GM18873 (cell line): ENCODE measurements at regions not wholly inside any gene's neighbourhood (a gene's known extent, or its start where the extent isn't known, plus 50 kb on each side); places are given as distances from the start of the nearest gene placed in this dataset.

Experiments used
- ATAC-seq: cut with Tn5 transposase; IDR thresholded peaks from one replicate; pipeline ENCODE4 v1.9.1; 2021; ENCODE audit warnings: mild to moderate bottlenecking, moderate library complexity, moderate number of reproducible peaks; ENCODE audit not compliant: unreplicated experiment, low FRiP score

DNA sequence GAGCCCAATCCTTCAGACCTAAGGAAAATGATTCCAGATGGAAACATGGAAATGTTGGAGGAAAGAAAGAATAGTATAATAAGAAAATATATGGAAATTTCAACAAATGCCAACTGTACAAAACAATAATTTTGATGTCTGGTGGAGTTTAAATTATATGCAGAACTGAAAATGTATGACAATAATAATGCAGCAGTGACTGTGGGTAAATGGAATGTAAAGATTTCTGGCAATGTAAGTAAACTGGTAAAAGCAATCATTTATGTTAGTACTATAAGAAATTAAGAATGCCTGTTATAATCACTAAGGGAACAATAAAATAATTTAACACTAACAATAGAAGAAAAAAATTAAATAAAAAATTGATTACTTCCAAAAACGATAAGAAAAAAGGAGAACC, 89.0 kb downstream of the EDN1 start:
- ATAC-seq, result no peak

DNA sequence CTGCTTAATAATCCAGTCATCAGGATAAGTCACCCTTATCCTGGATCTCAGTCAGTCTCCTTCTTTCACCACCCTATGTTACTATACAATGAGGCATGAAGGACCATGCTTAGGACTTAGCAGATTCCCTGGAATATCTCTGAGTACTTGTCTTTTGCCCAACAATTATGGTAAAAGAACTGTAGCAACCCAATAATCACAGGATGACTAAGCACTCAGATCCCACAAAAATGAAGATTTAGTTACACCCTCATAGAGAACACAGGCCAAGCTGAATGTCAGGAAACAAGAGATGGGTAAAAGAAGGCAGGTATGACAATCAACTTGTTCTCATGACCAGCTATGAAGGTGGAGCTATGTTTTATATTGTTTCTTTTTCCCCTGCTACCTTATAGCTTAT, 91.4 kb downstream of the EDN1 start:
- ATAC-seq, result no peak

DNA sequence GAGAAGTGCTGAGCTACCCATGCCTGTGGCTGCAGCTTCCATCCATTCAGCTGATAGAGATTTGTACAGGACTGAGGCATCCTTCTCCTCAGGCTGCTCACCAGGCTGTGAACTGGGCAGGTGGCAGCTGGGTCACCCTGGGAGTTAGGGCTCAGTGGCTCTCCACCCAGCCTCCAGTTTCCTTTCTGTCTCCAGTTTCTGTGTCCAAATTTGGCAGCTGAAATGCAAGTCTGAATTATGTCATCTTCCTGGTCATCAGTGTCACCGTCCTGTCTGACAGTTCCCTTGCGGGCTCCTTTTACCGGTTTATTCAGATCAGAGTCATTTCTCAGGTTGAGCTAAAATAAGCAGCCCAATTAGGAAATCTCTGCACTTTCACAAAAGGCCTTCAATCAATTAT, 93.3 kb downstream of the EDN1 start:
- peak; percentile 86 for ATAC-seq

DNA sequence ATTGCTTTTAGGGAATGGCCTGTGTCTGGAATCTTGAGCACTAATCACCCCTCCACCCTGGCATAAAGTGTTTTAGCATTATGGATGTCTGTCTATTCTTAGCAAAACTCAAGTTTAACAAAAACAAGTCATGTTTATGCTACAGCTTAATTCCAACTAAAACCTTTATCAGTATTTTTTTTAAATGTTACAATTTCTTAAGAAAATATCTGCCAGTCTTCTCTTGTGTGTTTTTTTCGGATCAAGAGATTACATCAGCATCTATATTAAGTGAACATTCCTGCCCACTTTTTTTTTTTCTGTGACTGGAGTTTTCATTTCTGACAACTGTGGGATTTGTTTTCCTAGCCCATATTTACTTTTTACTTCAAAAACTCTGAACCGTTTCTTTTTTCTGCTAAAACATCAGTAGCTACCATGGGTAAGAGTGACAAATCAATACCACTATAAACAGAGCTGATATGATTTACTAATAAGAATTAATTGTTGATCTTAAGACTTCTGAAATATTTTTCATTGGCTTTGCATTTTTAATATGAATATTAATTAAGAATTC, 94.3 kb downstream of the EDN1 start:
- no peak for ATAC-seq

DNA sequence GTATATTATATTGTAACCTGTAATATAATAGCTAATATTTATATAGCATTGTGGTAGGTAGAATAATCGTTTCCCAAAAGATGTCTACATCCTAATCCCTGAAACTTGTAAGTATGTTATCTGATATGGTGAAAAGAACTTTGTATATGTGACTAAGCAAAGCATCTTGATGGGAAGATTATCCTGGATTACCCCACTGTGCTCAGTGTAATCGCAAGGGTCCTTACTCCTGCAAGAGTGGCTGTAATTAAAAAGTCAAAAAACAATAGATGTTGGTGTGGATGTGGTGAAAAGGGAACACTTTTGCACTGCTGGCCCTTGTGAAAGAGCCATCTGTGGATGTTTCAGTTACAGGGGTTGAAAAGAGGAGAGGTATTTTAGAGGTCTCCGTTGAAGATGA, 95.2 kb downstream of the EDN1 start:
- ATAC-seq, result no peak

DNA sequence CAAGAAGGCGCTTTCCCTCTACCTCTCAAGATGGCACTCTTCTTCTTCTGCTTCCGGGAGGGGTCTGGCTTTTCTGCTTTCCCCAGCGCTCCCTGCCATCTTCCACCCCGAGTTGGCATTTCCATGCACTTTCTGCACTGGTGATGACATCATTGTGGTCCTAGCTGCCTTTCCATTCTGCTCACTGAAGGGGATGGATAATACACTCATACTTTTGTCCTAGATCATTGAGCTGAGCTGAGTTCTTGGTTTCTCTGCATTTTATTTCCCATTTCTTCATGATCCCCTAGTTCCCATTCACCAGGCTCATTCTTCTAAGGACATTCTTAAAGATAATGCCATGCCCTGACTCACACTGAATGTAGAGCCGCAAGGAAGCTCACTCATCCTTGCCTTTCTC, 96.7 kb downstream of the EDN1 start:
- no peak for ATAC-seq

DNA sequence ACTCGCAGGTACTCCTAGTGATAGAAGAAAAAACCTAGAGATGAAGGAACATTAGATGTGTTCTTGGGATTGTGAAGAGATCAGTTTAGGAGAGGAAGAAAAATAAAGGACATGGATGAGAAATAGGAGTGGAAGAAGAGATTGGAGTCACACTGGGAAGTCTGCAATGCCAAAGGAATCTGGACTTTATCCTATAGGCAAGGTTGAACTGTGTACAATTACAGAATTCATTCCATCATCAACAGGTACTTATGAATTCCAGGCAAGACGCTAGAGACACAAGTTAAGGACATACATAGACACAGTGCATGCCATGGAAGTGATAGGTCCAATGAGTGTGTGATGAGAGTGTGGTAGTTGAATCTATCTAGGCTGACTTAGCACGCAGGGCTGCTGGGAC, 101.3 kb downstream of the EDN1 start:
- no peak for ATAC-seq

DNA sequence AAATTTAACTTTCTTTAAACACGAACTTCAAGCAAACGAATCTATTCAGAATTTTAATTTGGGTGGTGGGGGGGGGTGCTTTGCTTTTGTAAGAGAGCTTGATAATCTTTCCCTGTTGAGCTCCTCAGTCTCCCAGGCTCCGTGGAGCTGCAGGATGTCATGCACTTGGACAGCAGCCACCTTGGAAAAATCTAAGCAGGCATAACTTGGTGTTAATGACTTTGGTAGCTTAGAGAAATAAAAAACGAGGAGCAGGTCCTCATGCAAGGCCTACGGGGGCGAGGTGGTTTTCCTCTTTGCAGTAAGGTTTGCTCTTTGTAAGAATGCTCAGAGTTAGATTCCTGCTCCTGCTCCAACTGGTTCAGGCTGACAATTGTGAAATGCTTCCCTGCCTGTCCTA, 102.3 kb downstream of the EDN1 start:
- no peak for ATAC-seq

DNA sequence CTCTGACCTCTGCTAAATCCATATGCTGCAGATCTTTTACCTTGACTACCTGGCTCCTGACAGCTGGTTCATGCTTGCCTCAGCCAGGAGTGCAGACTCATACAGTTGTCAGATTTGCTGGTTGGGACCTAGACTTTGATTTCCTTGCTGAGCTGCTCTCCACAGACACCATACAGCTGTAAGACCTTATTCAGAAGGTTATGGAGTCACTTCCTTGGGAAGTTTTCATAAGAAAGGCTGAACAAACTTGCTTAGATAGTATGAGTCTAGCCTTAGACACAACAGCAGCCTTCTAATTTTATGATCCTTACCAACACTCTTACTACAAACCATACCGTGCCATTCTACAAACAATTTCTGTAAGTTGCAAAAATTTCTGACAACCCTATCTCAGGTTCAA, 102.9 kb downstream of the EDN1 start:
- ATAC-seq, result no peak

DNA sequence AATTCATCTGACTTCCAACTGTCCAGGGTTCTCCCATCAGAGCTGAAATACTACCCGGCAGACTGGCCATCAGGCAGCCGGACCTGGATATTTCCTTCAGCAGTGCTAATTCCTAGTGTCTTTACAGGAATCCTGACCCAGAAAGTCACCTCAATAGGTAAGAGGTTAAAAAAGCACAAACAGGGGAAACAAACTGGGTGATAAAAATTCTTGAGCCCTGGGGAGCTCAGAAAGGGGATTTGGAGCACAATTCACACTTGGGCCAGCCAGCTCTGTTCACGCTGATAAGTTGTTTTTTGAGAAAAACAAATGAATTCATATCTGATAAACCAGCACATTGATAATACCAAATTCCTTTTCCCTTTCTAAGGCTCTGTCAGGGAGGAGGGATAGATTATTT, 104.0 kb downstream of the EDN1 start:
- ATAC-seq, result no peak

DNA sequence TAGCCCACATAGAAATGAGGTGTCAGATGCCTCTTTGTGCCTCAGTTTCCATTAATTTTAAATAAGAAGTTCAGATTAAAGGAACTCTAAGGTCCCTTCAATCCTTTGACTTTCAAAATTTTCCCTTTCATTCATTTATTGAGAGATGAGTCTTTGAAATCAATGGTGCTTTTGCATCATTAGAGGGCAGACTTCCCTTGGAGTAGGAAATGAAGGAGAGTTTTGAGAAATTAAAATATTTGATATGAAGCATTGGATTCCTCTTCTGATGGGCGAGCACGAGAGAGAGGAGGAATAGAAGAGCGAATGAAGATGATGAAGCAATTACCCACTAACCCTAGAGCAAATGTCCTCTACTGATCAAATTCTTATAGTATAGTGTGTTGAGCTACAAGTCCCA, 105.7 kb downstream of the EDN1 start:
- no peak for ATAC-seq

DNA sequence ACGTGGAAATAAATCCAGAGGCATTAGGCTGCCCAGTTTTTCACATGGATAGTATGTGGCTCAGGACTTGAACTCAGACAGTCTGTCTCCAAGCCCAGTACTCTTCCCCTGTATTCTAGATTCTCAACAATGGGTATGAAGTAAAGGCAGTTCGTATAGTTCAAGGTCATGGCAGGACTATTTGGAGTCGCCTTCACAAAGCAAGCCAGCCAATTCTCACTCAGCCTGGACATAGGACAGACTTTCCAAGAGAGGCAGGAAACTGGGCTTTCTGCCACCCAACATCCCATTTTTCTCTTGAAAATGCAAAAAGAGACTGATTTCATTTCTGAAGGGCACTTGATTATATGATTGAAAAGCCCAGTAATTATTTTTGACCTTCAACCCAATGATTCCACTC, 111.0 kb downstream of the EDN1 start:
- ATAC-seq, result no peak

DNA sequence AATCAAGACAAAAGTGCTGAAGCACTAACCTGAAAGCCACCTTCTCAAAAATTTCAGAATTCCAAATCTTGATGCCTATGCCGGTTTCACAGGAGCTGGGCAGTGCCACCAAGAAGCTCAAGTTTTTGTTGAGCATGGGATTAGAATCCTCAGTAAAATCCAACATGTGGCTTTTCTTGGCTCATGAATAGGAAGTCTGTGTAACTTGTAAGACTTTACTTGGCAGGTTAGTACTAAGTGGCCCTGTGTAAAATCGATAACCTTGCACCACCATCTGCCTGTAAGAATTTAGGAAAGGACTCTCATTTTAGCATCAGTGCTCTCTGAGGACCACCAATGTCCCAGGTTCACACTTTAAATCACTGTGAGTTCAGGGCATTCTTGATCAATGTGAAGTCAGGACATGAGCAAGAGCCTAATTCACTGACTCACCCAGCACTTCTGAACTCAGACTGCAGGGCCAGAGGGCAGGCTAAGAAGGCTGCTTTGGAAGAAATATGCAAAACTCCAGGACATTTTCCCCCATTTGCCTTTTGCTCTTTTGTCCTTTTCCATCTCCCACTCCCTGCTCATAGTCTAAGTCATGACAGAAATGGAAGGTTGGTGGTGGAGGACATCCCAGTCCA, 113.2 kb downstream of the EDN1 start:
- no peak for ATAC-seq

DNA sequence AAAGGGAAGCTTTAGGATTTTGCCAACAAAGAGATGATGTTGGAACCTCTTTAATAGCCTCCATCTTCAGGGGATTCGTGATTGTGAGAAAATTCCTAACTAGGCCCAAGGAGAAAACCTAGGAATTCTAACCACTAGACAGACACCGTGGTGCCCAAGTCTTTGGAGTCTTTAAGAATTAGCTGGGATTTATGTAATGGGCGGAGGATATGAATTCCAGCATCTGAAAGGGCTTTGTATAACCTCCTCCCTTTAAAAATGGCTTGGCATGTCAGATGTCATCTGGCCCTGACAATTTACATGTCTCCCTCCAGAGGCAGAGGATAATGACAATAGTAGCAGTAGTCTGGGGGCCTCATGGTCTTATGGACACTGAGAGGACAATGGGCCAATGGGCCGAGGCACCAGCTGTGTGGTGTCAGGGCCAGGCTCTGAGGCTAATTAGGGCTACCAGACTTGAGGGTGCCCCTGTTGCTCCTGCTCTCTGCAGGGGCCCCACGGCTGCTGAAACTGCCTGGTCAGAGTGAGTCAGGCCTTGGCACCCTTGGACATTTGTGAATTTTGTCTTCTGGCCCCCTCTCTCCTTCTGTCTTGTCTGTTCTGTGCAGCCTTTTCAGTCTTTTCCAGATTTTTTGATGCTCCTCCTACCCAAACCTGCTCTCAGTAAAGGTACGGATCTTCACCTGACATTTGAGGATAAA, 113.9 kb downstream of the EDN1 start:
- no peak for ATAC-seq

DNA sequence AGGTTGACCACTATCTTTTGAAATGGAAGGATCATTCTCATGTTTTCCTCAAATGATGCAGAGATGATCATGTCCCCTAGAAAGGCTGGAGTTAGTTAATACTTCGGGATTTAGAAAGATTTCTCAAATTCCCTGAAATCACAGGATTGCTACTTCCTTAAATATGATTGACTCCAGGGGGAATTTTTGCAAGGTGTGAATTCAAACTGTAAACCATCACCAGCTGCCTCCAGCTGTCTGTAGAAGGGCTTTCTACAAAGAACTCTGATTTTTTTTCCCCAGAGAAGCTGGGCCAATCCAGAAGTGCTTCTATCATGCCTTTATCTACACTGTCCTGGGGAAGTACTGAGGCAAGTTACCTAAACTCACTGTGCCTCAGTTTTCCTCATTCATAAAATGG, 114.5 kb downstream of the EDN1 start:
- no peak for ATAC-seq

DNA sequence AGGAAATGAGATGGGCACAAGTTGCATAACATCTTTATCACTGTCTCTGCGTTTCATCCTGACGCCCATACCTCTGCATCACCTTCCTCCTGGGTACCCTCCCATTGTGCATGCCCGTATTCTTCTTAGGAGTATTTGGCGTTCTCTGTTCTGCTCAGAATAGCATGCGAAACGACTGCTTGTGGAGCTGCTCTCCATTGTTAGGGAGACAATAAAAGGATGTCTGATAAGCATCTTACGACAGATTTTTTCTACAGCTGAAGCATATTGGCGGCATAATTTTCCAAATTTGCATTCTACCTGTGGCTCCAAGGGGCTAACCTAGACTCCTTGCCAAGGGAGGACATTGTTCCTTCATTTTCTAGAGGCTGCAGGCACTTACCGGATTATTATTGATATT, 118.6 kb downstream of the EDN1 start:
- ATAC-seq, result no peak

DNA sequence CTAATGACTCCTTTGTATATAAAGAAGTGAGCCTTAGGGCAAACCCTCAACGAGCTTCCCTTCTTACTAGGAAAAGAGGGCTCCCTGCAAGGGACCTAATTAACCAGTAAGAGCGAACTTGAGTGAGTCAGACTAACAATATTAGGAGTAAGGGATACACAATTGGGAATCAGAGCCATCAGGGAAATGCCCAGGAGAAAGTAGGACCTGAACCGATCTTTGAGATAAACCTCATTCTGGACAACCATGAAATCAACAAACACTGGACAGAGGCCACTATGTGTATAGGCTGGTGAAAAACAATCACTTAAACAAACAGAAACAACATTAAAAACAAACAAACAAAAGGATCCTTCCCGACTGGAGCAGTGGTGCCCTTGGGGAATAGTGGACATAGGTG, 120.8 kb downstream of the EDN1 start:
- no peak for ATAC-seq

DNA sequence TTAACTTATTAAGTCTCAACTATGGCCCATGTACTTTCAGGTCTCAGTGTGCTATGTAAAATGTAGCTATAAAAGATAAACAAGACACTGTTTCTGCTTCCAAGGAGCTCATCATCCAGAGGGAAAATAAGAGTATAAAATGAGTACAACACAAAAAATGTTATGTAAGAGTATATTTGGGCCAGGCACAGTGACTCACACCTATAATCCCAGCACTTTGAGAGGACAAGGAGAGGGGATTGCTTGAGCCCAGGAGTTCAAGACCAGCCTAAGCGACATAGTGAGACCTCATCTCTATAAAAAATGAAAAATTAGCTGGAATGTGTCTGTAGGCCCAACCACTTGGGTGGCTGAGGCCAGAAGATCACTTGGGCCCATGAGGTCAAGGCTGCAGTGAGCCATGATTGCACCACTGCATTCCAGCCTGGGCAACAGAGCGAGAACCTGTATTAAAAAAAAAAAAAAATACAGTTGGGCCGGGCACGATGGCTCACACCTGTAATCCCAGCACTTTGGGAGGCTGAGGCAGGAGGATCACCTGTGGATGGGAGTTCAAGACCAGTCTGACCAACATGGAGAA, 124.0 kb downstream of the EDN1 start:
- ATAC-seq, result no peak

DNA sequence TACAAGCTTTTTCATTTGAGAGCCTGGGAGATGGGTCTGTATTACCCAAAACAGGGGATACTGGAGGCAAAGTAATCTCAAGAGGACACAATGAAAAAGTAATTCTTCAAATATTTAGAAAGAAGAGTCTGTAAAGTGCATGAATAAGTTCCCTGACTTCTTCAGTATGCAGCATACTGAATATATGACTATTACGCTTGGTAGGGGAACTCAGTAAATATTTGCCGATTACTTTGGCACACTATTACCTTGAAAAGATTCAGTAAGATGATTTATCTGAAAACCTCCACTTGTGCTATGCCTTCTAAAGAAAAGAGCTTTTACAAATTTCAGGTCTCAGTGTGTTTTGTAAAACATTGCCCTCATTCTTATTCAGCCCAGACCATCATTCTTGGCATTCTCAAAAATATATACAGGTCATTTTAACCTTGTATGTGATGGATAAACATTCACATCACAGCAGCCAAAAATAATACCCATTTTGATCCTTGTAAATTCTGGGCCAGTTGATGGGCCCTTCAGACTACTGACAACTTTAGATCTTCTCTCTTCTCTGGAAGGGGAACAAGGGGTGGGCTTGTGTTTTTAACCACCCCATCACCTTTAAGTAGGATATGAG, 125.9 kb downstream of the EDN1 start:
- ATAC-seq, result no peak

DNA sequence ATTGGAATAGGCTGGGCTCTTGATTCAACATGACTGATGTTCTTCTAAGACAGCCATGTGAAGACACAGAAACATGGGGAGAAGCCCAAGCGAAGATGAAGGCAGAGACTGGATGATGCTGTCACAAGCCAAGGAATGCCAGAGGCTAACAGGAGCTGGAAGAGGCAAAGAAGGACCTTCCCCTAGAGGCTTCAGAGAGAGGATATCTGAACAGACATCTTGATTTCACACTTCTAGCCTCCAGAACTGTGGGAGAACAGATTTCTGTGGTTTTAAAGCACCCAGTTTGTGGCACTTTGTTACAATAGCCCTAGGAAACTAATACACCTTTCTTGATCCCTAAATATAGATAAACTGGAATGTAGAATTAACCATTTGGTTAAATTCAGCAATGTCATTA, 127.0 kb downstream of the EDN1 start:
- ATAC-seq, result no peak

DNA sequence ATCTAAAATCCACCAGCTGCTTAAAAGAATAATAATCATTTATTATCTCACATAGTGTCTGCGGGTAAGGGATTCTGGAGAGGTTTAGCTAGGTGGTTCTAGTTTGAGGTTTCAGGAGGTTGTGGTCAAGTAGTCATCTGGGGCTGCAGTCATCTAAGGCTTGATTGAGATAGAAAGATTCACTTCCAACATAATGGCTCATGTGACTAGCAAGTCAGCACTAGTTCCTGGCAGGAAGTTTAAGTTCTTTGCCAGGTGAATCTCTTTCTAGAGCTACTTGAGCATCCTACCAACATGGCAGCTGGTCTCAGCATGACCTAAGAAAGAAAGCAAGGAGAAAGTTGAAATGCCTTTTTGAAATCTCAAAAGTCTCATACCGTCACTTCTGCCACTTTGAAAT, 128.8 kb downstream of the EDN1 start:
- ATAC-seq, result no peak
